ENCODE measurements at regions not wholly inside any gene's neighbourhood (a gene's known extent, or its start where the extent isn't known, plus 50 kb on each side); places are given as distances from the start of the nearest gene placed in this dataset.

- TF ChIP-seq ATF2 (CRISPR knock-in tag; IDR thresholded peaks at IDR 0.05) = no peak
- peak in 1 of 2 experiments; percentile 19; a peak in 1 of 4 replicates for TF ChIP-seq POLR2A (IDR thresholded peaks at IDR 0.05; ENCODE audit: insufficient read depth in 1 of 2, low read depth in 2 of 2, low read length in 2 of 2)
- peak; percentile 71 for TF ChIP-seq ZNF263 (CRISPR knock-in tag; IDR thresholded peaks at IDR 0.05)
- TF ChIP-seq ZNF75D (CRISPR knock-in tag; IDR thresholded peaks at IDR 0.05; ENCODE audit: borderline replicate concordance) = no peak
- TF ChIP-seq, protein P1, sequence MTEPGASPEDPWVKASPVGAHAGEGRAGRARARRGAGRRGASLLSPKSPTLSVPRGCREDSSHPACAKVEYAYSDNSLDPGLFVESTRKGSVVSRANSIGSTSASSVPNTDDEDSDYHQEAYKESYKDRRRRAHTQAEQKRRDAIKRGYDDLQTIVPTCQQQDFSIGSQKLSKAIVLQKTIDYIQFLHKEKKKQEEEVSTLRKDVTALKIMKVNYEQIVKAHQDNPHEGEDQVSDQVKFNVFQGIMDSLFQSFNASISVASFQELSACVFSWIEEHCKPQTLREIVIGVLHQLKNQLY (CRISPR knock-in tag; IDR thresholded peaks at IDR 0.05) = 0 out of 2 replicates have a peak, but pooled peaks have one; percentile 81
- TF ChIP-seq KDM5A (IDR thresholded peaks at IDR 0.05; ENCODE audit: borderline replicate concordance, low read length) = no peak
- peak; percentile 83 for TF ChIP-seq PAXIP1 (CRISPR knock-in tag; conservative IDR thresholded peaks at IDR 0.05)
- TF ChIP-seq NFATC3 (CRISPR knock-in tag; IDR thresholded peaks at IDR 0.05) = no peak
- peak; percentile 57; the same call in 1 of the 2 replicates for TF ChIP-seq PRDM15 (CRISPR knock-in tag; IDR thresholded peaks at IDR 0.05)
- no peak for TF ChIP-seq E2F5 (CRISPR knock-in tag; conservative IDR thresholded peaks at IDR 0.05)
- no peak for TF ChIP-seq NONO (IDR thresholded peaks at IDR 0.05)
- no peak for TF ChIP-seq NONO (CRISPR knock-in tag; conservative IDR thresholded peaks at IDR 0.05)
- TF ChIP-seq NFAT5 (CRISPR knock-in tag; IDR thresholded peaks at IDR 0.05) = peak; percentile 32; the same call in 1 of the 2 replicates
Observed at GRCh38 chr22:25406510-25407210, 157.8 kb upstream of the GRK3 start (continued).

All from HepG2 (cell line).